Ascending aorta (tissue), 2 donors: ENCODE measurements at regions not wholly inside any gene's neighbourhood (a gene's known extent, or its start where the extent isn't known, plus 50 kb on each side); places are given as distances from the start of the nearest gene placed in this dataset.

Experiments used
- DNase-seq, 2 donors: peaks; one replicate each; pipeline ENCODE4 v3.0.0-alpha.2; 2019; ENCODE audit warnings: low spot score in 2 of 2
- H3K27ac ChIP-seq, 2 donors: fragments of 200-600 bp; sonication (generic); one replicate each; pipeline ENCODE4 v1.5.1; 2016 to 2017; ENCODE audit warnings: mild to moderate bottlenecking in 1 of 2
- H3K27me3 ChIP-seq: fragments of 200-600 bp; sonication (generic); one replicate; pipeline ENCODE4 v1.5.1; 2017
- H3K36me3 ChIP-seq, 2 donors: fragments of 200-600 bp; sonication (generic); one replicate each; pipeline ENCODE4 v1.5.1; 2016
- H3K4me1 ChIP-seq, 2 donors: fragments of 200-600 bp; sonication (generic); one replicate each; pipeline ENCODE4 v1.5.1; 2016 to 2017; ENCODE audit warnings: mild to moderate bottlenecking in 1 of 2
- H3K4me3 ChIP-seq, 2 donors: fragments of 200-600 bp; sonication (generic); one replicate each; pipeline ENCODE4 v1.5.1; 2016 to 2017; ENCODE audit warnings: mild to moderate bottlenecking in 1 of 2
- H3K9me3 ChIP-seq, 2 donors: fragments of 200-600 bp; sonication (generic); one replicate each; pipeline ENCODE4 v1.5.1; 2016
- intact Hi-C: fragments of 100-400 bp; cut with DNase I; formaldehyde crosslinking; loops from one replicate; pipeline ENCODE4 v1.15.1; 2023
- TF ChIP-seq, protein P1 (sequence below), 3 experiments: fragments of 200-600 bp in 2 of 3; fragments of 450-650 bp in 1 of 3; sonication (generic) in 2 of 3; IDR thresholded peaks; one replicate each; pipeline ENCODE4 v1.5.1; 2016 to 2019; ENCODE audit warnings: antibody characterized with exemption in 3 of 3, mild to moderate bottlenecking in 1 of 3, moderate library complexity in 1 of 3

DNA sequence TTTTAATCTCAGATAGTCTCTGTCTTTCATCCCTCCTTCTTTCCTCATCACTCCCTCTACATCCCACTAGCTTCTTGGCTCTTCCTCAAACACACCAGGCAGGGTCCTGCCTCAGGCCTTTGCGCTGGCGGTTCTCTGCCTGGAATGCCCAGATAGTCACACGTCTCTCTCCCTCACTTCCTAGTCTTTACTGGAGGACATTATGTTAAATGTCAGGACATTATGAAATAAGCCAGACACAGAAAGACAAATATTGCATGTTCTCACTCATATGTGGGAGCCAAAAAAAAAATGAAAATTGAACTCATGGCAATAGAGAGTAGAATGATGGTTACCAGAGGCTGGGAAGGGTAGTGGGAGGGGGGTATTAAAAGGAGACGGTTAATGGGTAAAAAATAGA is 442.0 kb downstream of the MED13L start:
- intact Hi-C loops = no loop called here
- TF ChIP-seq, protein P1, sequence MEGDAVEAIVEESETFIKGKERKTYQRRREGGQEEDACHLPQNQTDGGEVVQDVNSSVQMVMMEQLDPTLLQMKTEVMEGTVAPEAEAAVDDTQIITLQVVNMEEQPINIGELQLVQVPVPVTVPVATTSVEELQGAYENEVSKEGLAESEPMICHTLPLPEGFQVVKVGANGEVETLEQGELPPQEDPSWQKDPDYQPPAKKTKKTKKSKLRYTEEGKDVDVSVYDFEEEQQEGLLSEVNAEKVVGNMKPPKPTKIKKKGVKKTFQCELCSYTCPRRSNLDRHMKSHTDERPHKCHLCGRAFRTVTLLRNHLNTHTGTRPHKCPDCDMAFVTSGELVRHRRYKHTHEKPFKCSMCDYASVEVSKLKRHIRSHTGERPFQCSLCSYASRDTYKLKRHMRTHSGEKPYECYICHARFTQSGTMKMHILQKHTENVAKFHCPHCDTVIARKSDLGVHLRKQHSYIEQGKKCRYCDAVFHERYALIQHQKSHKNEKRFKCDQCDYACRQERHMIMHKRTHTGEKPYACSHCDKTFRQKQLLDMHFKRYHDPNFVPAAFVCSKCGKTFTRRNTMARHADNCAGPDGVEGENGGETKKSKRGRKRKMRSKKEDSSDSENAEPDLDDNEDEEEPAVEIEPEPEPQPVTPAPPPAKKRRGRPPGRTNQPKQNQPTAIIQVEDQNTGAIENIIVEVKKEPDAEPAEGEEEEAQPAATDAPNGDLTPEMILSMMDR (IDR thresholded peaks at IDR 0.05) = no peak
- H3K9me3 ChIP-seq = no peaks in the 10 kb centered on the region

DNA sequence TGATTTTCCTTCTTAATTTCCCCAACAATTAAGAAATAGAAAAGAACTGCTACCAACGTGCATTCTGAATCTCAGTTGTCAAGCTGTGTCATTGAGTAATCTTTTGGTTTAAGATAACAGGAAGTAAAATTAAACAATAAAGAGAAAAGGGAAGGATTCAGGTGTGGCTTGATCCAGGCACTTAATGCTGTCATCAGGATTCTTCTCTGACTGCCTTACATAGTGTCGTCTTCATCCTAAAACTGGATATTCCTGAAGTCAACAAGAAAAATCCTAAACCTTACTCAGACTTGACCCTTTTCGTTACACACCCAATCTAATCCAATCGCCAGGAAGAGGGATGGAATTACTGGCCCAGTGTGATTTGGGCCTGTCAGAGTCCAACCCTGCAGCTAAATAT is 443.8 kb downstream of the MED13L start:
- intact Hi-C loops = no loop called here
- no peaks in the 10 kb centered on the region for H3K4me1 ChIP-seq

More for the DNA sequence above, 442.0 kb downstream of the MED13L start:
- Histone ChIP-seq H3K27ac (no peak overlapping the region), H3K4me3 (no peak overlapping the region), H3K4me1 (no peaks in the 10 kb centered on the region), H3K36me3 (no peaks in the 10 kb centered on the region), H3K27me3 (no peaks in the 10 kb centered on the region)
- DNase-seq = no peak

DNA sequence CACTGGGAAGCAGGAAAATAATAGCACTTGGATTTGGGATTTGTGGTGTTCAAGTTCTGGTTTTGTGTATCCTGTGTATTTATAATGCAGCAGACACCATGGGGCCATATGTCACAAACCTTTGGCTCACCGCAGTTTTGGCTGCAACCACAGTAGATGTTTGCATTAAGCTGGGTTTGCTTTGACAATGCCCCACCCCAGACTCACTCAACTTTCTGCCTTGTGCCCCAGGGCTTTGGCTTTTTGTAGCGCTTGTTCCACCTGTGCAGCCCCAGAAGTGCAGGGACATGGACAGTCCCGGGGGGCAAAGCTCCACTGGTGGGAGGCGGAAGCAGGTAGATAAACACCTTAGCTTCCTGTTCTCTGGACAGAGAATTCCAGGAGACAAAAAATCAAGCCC is 446.9 kb downstream of the MED13L start:
- intact Hi-C loops = no loop called here
- no peak overlapping the region for H3K27ac ChIP-seq
- no peak overlapping the region for H3K4me3 ChIP-seq
- H3K36me3 ChIP-seq = no peaks in the 10 kb centered on the region
- no peaks in the 10 kb centered on the region for H3K9me3 ChIP-seq
- no peaks in the 10 kb centered on the region for H3K27me3 ChIP-seq
- H3K4me1 ChIP-seq = no peaks in the 10 kb centered on the region
- no peak for DNase-seq
- TF ChIP-seq, protein P1 (IDR thresholded peaks at IDR 0.05) = no peak

More for the DNA sequence above, 443.8 kb downstream of the MED13L start:
- H3K27ac ChIP-seq = no peak overlapping the region
- TF ChIP-seq, protein P1 (IDR thresholded peaks at IDR 0.05) = no peak
- no peak overlapping the region for H3K4me3 ChIP-seq
- H3K9me3 ChIP-seq = no peaks in the 10 kb centered on the region
- H3K27me3 ChIP-seq = no peaks in the 10 kb centered on the region
- no peak for DNase-seq
- no peaks in the 10 kb centered on the region for H3K36me3 ChIP-seq

DNA sequence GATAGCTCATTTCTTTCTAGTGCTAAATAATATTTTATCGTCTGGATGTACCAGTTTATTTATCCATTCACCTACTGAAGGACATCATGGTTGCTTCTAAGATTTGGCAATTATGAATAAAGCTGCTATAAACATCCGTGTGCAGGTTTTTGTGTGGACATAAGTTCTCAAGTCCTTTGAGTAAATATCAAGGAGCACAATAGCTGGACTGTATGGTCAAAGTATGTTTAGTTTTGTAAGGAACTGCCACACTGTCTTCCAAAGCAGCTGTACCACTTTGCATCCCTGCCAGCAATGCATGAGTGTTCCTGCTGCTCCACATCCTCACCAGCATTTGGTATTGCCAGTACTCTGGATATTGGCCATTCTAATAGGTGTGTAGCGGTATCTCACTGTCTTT is 447.4 kb downstream of the MED13L start:
- Histone ChIP-seq H3K27me3 (no peaks in the 10 kb centered on the region), H3K36me3 (no peaks in the 10 kb centered on the region), H3K4me3 (no peak overlapping the region), H3K4me1 (no peaks in the 10 kb centered on the region), H3K27ac (no peak overlapping the region), H3K9me3 (no peaks in the 10 kb centered on the region)
- intact Hi-C loops = no loop called here
- TF ChIP-seq, protein P1 (IDR thresholded peaks at IDR 0.05) = no peak
- no peak for DNase-seq

DNA sequence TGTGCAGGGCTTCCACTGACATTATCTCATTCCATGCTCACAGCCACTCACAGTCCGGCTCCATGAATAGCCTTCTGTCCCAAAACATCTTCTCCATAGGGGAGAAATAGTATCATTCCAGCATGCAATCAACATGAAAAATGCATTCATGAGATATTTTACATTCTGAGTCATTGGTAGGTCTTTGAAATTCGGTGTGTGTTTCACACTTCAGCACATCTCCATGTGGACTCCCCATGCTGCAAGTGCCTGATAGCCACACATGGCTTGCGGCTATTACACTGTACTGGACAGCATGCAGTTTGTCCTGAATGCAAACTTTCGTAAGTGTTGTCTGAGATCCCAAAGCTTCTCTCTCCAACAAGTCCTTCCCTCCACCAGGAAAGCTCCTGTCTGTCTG is 449.3 kb downstream of the MED13L start:
- DNase-seq = no peak
- H3K4me1 ChIP-seq = no peaks in the 10 kb centered on the region
- no peaks in the 10 kb centered on the region for H3K9me3 ChIP-seq
- H3K36me3 ChIP-seq = no peaks in the 10 kb centered on the region
- H3K27ac ChIP-seq = no peak overlapping the region
- TF ChIP-seq, protein P1 (IDR thresholded peaks at IDR 0.05) = no peak
- H3K27me3 ChIP-seq = no peaks in the 10 kb centered on the region
- intact Hi-C loops = no loop called here
- H3K4me3 ChIP-seq = no peak overlapping the region

DNA sequence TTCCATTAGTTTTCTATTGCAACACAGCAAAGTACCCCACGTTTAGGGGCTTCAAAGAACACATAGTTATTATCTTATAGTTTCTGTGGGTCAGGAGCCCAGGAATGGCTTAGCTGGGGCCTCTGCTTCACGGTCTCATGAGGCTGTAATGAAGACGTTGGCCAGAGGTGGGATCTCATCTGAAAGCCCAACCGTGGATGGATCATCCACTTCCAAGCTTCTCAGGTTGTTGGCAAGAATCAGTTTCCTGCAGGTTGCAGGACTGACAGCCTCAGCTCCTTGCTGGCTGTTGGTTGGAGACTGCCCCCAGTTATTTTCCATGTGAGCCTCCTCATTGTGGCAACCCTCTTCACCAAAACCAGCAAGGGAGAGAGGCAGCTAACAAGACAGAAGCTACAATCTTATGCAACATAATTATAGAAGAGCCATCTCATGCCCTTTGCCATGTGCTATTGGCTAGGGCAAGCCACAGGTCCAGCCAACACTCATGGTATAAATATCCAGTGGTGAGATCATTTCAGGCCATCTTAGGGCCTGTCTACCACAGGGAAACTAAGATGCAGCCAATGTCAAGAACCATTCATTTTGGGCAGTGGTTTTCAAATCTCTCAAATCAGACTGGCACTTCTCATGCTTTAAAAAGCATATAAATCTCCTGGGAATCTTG is 452.4 kb downstream of the MED13L start:
- H3K27ac ChIP-seq = no peak overlapping the region
- no peaks in the 10 kb centered on the region for H3K4me1 ChIP-seq
- no peaks in the 10 kb centered on the region for H3K9me3 ChIP-seq
- H3K36me3 ChIP-seq = no peaks in the 10 kb centered on the region
- DNase-seq = no peak
- H3K4me3 ChIP-seq = no peak overlapping the region
- TF ChIP-seq, protein P1 (IDR thresholded peaks at IDR 0.05) = no peak
- intact Hi-C loops = no loop called here
- no peaks in the 10 kb centered on the region for H3K27me3 ChIP-seq
